ENCODE measurements at regions not wholly inside any gene's neighbourhood (a gene's known extent, or its start where the extent isn't known, plus 50 kb on each side); places are given as distances from the start of the nearest gene placed in this dataset.

- Histone ChIP-seq H3K79me2 (ENCODE audit: control insufficient read depth, insufficient read depth, low read length, poor library complexity) (no peaks in the 10 kb centered on the region), H3K18ac (ENCODE audit: low read length) (no peak overlapping the region), H3K9ac (ENCODE audit: low read length) (no peak overlapping the region), H2BK120ac (ENCODE audit: insufficient read depth, low read length, poor library complexity) (no peak overlapping the region), H3K27me3 (ENCODE audit: insufficient read depth, low read length) (no peaks in the 10 kb centered on the region), H3K14ac (ENCODE audit: low read length) (no peak overlapping the region), H3K36me3 (ENCODE audit: control insufficient read depth in 1 of 2, insufficient read depth in 2 of 2, low read length in 2 of 2) (no peaks in the 10 kb centered on the region), H3K4ac (ENCODE audit: low read depth, low read length) (no peak overlapping the region), H3K4me2 (ENCODE audit: low read length) (no peak overlapping the region), H3K79me1 (ENCODE audit: low read length) (no peaks in the 10 kb centered on the region), H2BK12ac (ENCODE audit: low read length) (no peak overlapping the region), H3K27ac (ENCODE audit: low read depth, low read length) (no peak overlapping the region), H3K4me1 (ENCODE audit: control insufficient read depth in 1 of 2, insufficient read depth in 2 of 2, low read length in 2 of 2) (no peaks in the 10 kb centered on the region), H3K9me3 (ENCODE audit: insufficient read depth, low read depth, low read length) (no peaks in the 10 kb centered on the region), H2BK5ac (ENCODE audit: low read depth, low read length, poor library complexity) (no peak overlapping the region), H3K4me3 (ENCODE audit: low read depth, low read length) (no peak overlapping the region), H2AK5ac (ENCODE audit: low read length) (no peak overlapping the region), H3K23ac (ENCODE audit: low read length) (no peak overlapping the region), H4K91ac (ENCODE audit: low read depth, low read length) (no peak overlapping the region), H2AFZ (ENCODE audit: insufficient read depth, low read length, poor library complexity) (no peak overlapping the region), H4K8ac (ENCODE audit: low read depth, low read length) (no peak overlapping the region), H4K12ac (ENCODE audit: low read depth, low read length) (no peak overlapping the region)
- no peak for DNase-seq
Measured at GRCh38 chr3:63746211-63746610, 72.9 kb upstream of the C3orf49 start.

- Histone ChIP-seq H2AFZ (ENCODE audit: insufficient read depth, low read length, poor library complexity) (no peak overlapping the region), H3K36me3 (ENCODE audit: control insufficient read depth in 1 of 2, insufficient read depth in 2 of 2, low read length in 2 of 2) (no peaks in the 10 kb centered on the region), H4K91ac (ENCODE audit: low read depth, low read length) (no peak overlapping the region), H4K8ac (ENCODE audit: low read depth, low read length) (no peak overlapping the region), H3K27me3 (ENCODE audit: insufficient read depth, low read length) (no peaks in the 10 kb centered on the region), H4K12ac (ENCODE audit: low read depth, low read length) (no peak overlapping the region), H3K18ac (ENCODE audit: low read length) (no peak overlapping the region), H3K9ac (ENCODE audit: low read length) (no peak overlapping the region), H3K4me3 (ENCODE audit: low read depth, low read length) (no peak overlapping the region), H3K23ac (ENCODE audit: low read length) (no peak overlapping the region), H2BK5ac (ENCODE audit: low read depth, low read length, poor library complexity) (no peak overlapping the region), H3K4ac (ENCODE audit: low read depth, low read length) (no peak overlapping the region), H3K4me1 (ENCODE audit: control insufficient read depth in 1 of 2, insufficient read depth in 2 of 2, low read length in 2 of 2) (no peaks in the 10 kb centered on the region), H3K79me2 (ENCODE audit: control insufficient read depth, insufficient read depth, low read length, poor library complexity) (no peaks in the 10 kb centered on the region), H3K14ac (ENCODE audit: low read length) (no peak overlapping the region), H3K4me2 (ENCODE audit: low read length) (no peak overlapping the region), H2BK12ac (ENCODE audit: low read length) (no peak overlapping the region), H3K27ac (ENCODE audit: low read depth, low read length) (no peak overlapping the region), H3K9me3 (ENCODE audit: insufficient read depth, low read depth, low read length) (no peaks in the 10 kb centered on the region), H2AK5ac (ENCODE audit: low read length) (no peak overlapping the region), H3K79me1 (ENCODE audit: low read length) (no peaks in the 10 kb centered on the region), H2BK120ac (ENCODE audit: insufficient read depth, low read length, poor library complexity) (no peak overlapping the region)
- DNase-seq: no peak
Measured at GRCh38 chr3:63751459-63751858, 67.6 kb upstream of the C3orf49 start.

- H3K79me2 ChIP-seq (ENCODE audit: control insufficient read depth, insufficient read depth, low read length, poor library complexity): no peaks in the 10 kb centered on the region
- no peak overlapping the region for H3K27ac ChIP-seq (ENCODE audit: low read depth, low read length)
Measured at GRCh38 chr3:63753567-63753966, 65.5 kb upstream of the C3orf49 start.

GRCh38 chr3:63753995-63754394 lies 65.1 kb upstream of the C3orf49 start:
- no peaks in the 10 kb centered on the region for H3K9me3 ChIP-seq (ENCODE audit: insufficient read depth, low read depth, low read length)

More at GRCh38 chr3:63753567-63753966, 65.5 kb upstream of the C3orf49 start:
- Histone ChIP-seq H3K4me2 (ENCODE audit: low read length) (no peak overlapping the region), H3K9me3 (ENCODE audit: insufficient read depth, low read depth, low read length) (no peaks in the 10 kb centered on the region), H3K14ac (ENCODE audit: low read length) (no peak overlapping the region), H3K36me3 (ENCODE audit: control insufficient read depth in 1 of 2, insufficient read depth in 2 of 2, low read length in 2 of 2) (no peaks in the 10 kb centered on the region), H3K79me1 (ENCODE audit: low read length) (no peaks in the 10 kb centered on the region), H2AK5ac (ENCODE audit: low read length) (no peak overlapping the region), H2BK120ac (ENCODE audit: insufficient read depth, low read length, poor library complexity) (no peak overlapping the region), H3K4ac (ENCODE audit: low read depth, low read length) (no peak overlapping the region), H2AFZ (ENCODE audit: insufficient read depth, low read length, poor library complexity) (no peak overlapping the region), H4K12ac (ENCODE audit: low read depth, low read length) (no peak overlapping the region), H3K27me3 (ENCODE audit: insufficient read depth, low read length) (no peaks in the 10 kb centered on the region), H3K4me1 (ENCODE audit: control insufficient read depth in 1 of 2, insufficient read depth in 2 of 2, low read length in 2 of 2) (no peaks in the 10 kb centered on the region), H3K18ac (ENCODE audit: low read length) (no peak overlapping the region), H4K8ac (ENCODE audit: low read depth, low read length) (no peak overlapping the region), H4K91ac (ENCODE audit: low read depth, low read length) (no peak overlapping the region), H3K9ac (ENCODE audit: low read length) (no peak overlapping the region), H2BK5ac (ENCODE audit: low read depth, low read length, poor library complexity) (no peak overlapping the region), H3K23ac (ENCODE audit: low read length) (no peak overlapping the region), H3K4me3 (ENCODE audit: low read depth, low read length) (no peak overlapping the region), H2BK12ac (ENCODE audit: low read length) (no peak overlapping the region)
- no CpG with 5 or more reads among the region's 4 CpGs for WGBS (ENCODE audit: extremely low coverage, insufficient coverage, insufficient read length)
- DNase-seq: peak in 1 of 2 donors; percentile 52

More at GRCh38 chr3:63753995-63754394, 65.1 kb upstream of the C3orf49 start:
- H3K4me3 ChIP-seq (ENCODE audit: low read depth, low read length): no peak overlapping the region
- H3K27me3 ChIP-seq (ENCODE audit: insufficient read depth, low read length): no peaks in the 10 kb centered on the region
- no peaks in the 10 kb centered on the region for H3K36me3 ChIP-seq (ENCODE audit: control insufficient read depth in 1 of 2, insufficient read depth in 2 of 2, low read length in 2 of 2)
- no peak overlapping the region for H3K18ac ChIP-seq (ENCODE audit: low read length)
- no peak for DNase-seq
- H3K9ac ChIP-seq (ENCODE audit: low read length): no peak overlapping the region
- no peak overlapping the region for H4K12ac ChIP-seq (ENCODE audit: low read depth, low read length)
- H3K27ac ChIP-seq (ENCODE audit: low read depth, low read length): no peak overlapping the region
- H2BK5ac ChIP-seq (ENCODE audit: low read depth, low read length, poor library complexity): no peak overlapping the region
- no peak overlapping the region for H2BK120ac ChIP-seq (ENCODE audit: insufficient read depth, low read length, poor library complexity)
- H2AFZ ChIP-seq (ENCODE audit: insufficient read depth, low read length, poor library complexity): no peak overlapping the region
- no peaks in the 10 kb centered on the region for H3K4me1 ChIP-seq (ENCODE audit: control insufficient read depth in 1 of 2, insufficient read depth in 2 of 2, low read length in 2 of 2)
- WGBS (ENCODE audit: extremely low coverage, insufficient coverage, insufficient read length): no CpG with 5 or more reads among the region's 5 CpGs
- no peak overlapping the region for H4K91ac ChIP-seq (ENCODE audit: low read depth, low read length)
- no peaks in the 10 kb centered on the region for H3K79me1 ChIP-seq (ENCODE audit: low read length)
- no peak overlapping the region for H3K4me2 ChIP-seq (ENCODE audit: low read length)
- H3K23ac ChIP-seq (ENCODE audit: low read length): no peak overlapping the region
- no peak overlapping the region for H2AK5ac ChIP-seq (ENCODE audit: low read length)
- H3K4ac ChIP-seq (ENCODE audit: low read depth, low read length): no peak overlapping the region
- H4K8ac ChIP-seq (ENCODE audit: low read depth, low read length): no peak overlapping the region
- H2BK12ac ChIP-seq (ENCODE audit: low read length): no peak overlapping the region
- H3K79me2 ChIP-seq (ENCODE audit: control insufficient read depth, insufficient read depth, low read length, poor library complexity): no peaks in the 10 kb centered on the region
- no peak overlapping the region for H3K14ac ChIP-seq (ENCODE audit: low read length)

All from trophoblast cell (in vitro differentiated cells and primary cell).